Endothelial cell of umbilical vein (primary cell): ENCODE measurements at regions not wholly inside any gene's neighbourhood (a gene's known extent, or its start where the extent isn't known, plus 50 kb on each side); places are given as distances from the start of the nearest gene placed in this dataset.

Experiments
- BruUV-seq: library from RNA; stranded (reverse); fragments of 400-500 nt; replicated peaks from 2 replicates; lab custom pipeline; 2021; lab: Mats Ljungman, UMichigan
- CTCF ChIA-PET: fragments of 300-600, 350-600 bp; sonication (Branson Sonifier 250); formaldehyde crosslinking; loops from one replicate; lab custom pipeline; 2021; ENCODE audit warnings: antibody characterized with exemption, inconsistent platforms; lab: Charles Lee
- POLR2A ChIA-PET: fragments of 300-600, 350-600 bp; sonication (Branson Sonifier 250); formaldehyde crosslinking; loops from one replicate; lab custom pipeline; 2021; ENCODE audit warnings: antibody characterized with exemption, inconsistent platforms; lab: Charles Lee
- DNase-seq: peaks from one replicate; pipeline ENCODE4 v3.0.0-alpha.2; 2011; ENCODE audit warnings: low read depth, low spot score
- FAIRE-seq: peaks from 2 replicates; lab custom pipeline; 2011; peaks lifted over from hg19 to GRCh38; lab: Jason Lieb, UNC
- H2AFZ ChIP-seq: 2 replicates; pipeline ENCODE4 v1.6.0; 2012; ENCODE audit warnings: low read depth, low read length, control low read depth, inconsistent platforms
- H3K27ac ChIP-seq: 2 replicates; pipeline ENCODE4 v1.5.1; 2011; ENCODE audit warnings: low read depth, mild to moderate bottlenecking, control low read depth, low read length, moderate library complexity; ENCODE audit not compliant: insufficient read depth
- H3K27me3 ChIP-seq, 2 experiments: 2 replicates each; pipeline versions ENCODE4 v1.6.0 to v1.6.1; 2011; ENCODE audit warnings: low read length in 2 of 2, mixed read lengths in 1 of 2; ENCODE audit not compliant: control insufficient read depth in 2 of 2, insufficient read depth in 2 of 2
- H3K36me3 ChIP-seq, 2 experiments: 2 replicates in 1 of 2; 3 replicates in 1 of 2; pipeline ENCODE4 v1.5.1; 2011; ENCODE audit warnings: low read length in 2 of 2, mild to moderate bottlenecking in 1 of 2, moderate library complexity in 1 of 2; ENCODE audit not compliant: control insufficient read depth in 2 of 2, insufficient read depth in 2 of 2; ENCODE audit errors: extremely low read depth in 1 of 2
- H3K4me1 ChIP-seq: 3 replicates; pipeline ENCODE4 v1.5.1; 2011; ENCODE audit warnings: mild to moderate bottlenecking, low read length; ENCODE audit not compliant: control insufficient read depth, insufficient read depth; ENCODE audit errors: extremely low read depth
- H3K4me2 ChIP-seq: 2 replicates; pipeline ENCODE4 v1.6.1; 2011; ENCODE audit warnings: low read length, control low read depth, mixed read lengths; ENCODE audit not compliant: insufficient read depth
- H3K4me3 ChIP-seq, 3 experiments: fragments of 200-600 bp in 1 of 3; sonication (generic), shearing (Covaris generic) in 1 of 3; replicated peaks in 1 of 3; 2 replicates each; pipeline ENCODE4 v1.5.1; 2011 to 2016; ENCODE audit warnings: control low read depth in 3 of 3, low read length in 3 of 3, mild to moderate bottlenecking in 2 of 3, inconsistent platforms in 1 of 3, low read depth in 1 of 3, moderate library complexity in 1 of 3; ENCODE audit not compliant: insufficient read depth in 1 of 3
- H3K79me2 ChIP-seq: 2 replicates; pipeline ENCODE4 v1.6.0; 2012; ENCODE audit warnings: low read length, inconsistent platforms; ENCODE audit not compliant: control insufficient read depth, insufficient read depth
- H3K9ac ChIP-seq: replicated peaks from 2 replicates; pipeline ENCODE3; 2011; ENCODE audit warnings: low read length, control low read depth; ENCODE audit not compliant: insufficient read depth; ENCODE audit errors: extremely low read depth
- H3K9me1 ChIP-seq: replicated peaks from 3 replicates; pipeline ENCODE4 v1.6.0; 2011; ENCODE audit warnings: mild to moderate bottlenecking, low read length; ENCODE audit not compliant: control insufficient read depth, insufficient read depth; ENCODE audit errors: extremely low read depth
- H3K9me3 ChIP-seq: replicated peaks from 2 replicates; pipeline ENCODE4 v1.5.1; 2012; ENCODE audit warnings: low read length, inconsistent platforms; ENCODE audit not compliant: control insufficient read depth, insufficient read depth
- H4K20me1 ChIP-seq: replicated peaks from 2 replicates; pipeline ENCODE3; 2011; ENCODE audit warnings: mild to moderate bottlenecking, low read length; ENCODE audit not compliant: control insufficient read depth, insufficient read depth; ENCODE audit errors: extremely low read depth
- CTCF ChIP-seq, 2 donors: IDR thresholded peaks; 1 replicate in 1 of 2; 2 replicates in 1 of 2; pipeline ENCODE4 v1.5.1; 2011; ENCODE audit warnings: low read length in 2 of 2, mild to moderate bottlenecking in 2 of 2, moderate library complexity in 2 of 2, control low read depth in 1 of 2, inconsistent platforms in 1 of 2, low read depth in 1 of 2; ENCODE audit not compliant: insufficient read depth in 1 of 2; ENCODE audit errors: extremely low read depth in 1 of 2
- EZH2 ChIP-seq: IDR thresholded peaks from 2 replicates; pipeline ENCODE4 v1.6.1; 2012; ENCODE audit warnings: borderline replicate concordance, low read depth, mild to moderate bottlenecking, moderate library complexity, low read length, inconsistent platforms; ENCODE audit not compliant: severe bottlenecking
- FOS ChIP-seq: IDR thresholded peaks from 2 replicates; pipeline ENCODE4 v1.6.1; 2011; ENCODE audit warnings: mild to moderate bottlenecking, low read length, moderate library complexity, borderline replicate concordance; ENCODE audit not compliant: insufficient read depth
- GATA2 ChIP-seq: IDR thresholded peaks from 2 replicates; pipeline ENCODE4 v1.7.0; 2011; ENCODE audit warnings: low read depth, mild to moderate bottlenecking, moderate library complexity, mixed read lengths, low read length; ENCODE audit not compliant: insufficient read length, insufficient read depth
- JUN ChIP-seq: IDR thresholded peaks from 2 replicates; pipeline ENCODE4 v1.6.1; 2011; ENCODE audit warnings: borderline replicate concordance, low read depth; ENCODE audit not compliant: insufficient read length, insufficient read depth
- MAX ChIP-seq: IDR thresholded peaks from 2 replicates; pipeline ENCODE4 v1.6.1; 2011; ENCODE audit not compliant: insufficient read depth, insufficient read length
- MYC ChIP-seq: IDR thresholded peaks from one replicate; pipeline ENCODE4 v1.6.1; 2011; ENCODE audit warnings: mild to moderate bottlenecking, low read depth, low read length
- POLR2A ChIP-seq: IDR thresholded peaks from 2 replicates; pipeline ENCODE4 v1.6.1; 2012; ENCODE audit warnings: low read depth, mild to moderate bottlenecking, control low read depth, low read length
- POLR2AphosphoS5 ChIP-seq: IDR thresholded peaks from 2 replicates; pipeline ENCODE4 v1.6.1; 2012; ENCODE audit warnings: low read depth, mild to moderate bottlenecking, control low read depth, low read length, moderate library complexity; ENCODE audit not compliant: insufficient read depth
- dilution Hi-C: fragments of 300-500 bp; cut with MboI; formaldehyde crosslinking; loops from one replicate; pipeline ENCODE4 v1.15.0; 2019; ENCODE audit warnings: low sequenced_read_pairs; ENCODE audit not compliant: extremely low pct_ligation_motif_present
- intact Hi-C: fragments of 100-400 bp; cut with micrococcal nuclease; formaldehyde crosslinking; loops from one replicate; pipeline ENCODE4 v1.10.0; 2022

GRCh38 chr16:60655514-60656153 is 1380.6 kb downstream of the CDH8 start:
- intact Hi-C loops, result no loop called here
- Histone ChIP-seq H3K9me1 (no peaks in the 10 kb centered on the region), H3K4me2 (no peak overlapping the region), H4K20me1 (no peaks in the 10 kb centered on the region), H3K36me3 (no peaks in the 10 kb centered on the region), H3K9me3 (peaks cover 5% of the 10 kb centered on the region), H3K4me1 (no peaks in the 10 kb centered on the region), H2AFZ (no peak overlapping the region), H3K27ac (no peak overlapping the region), H3K9ac (no peak overlapping the region), H3K79me2 (no peaks in the 10 kb centered on the region), H3K4me3 (no peak overlapping the region), H3K27me3 (no peaks in the 10 kb centered on the region)
- DNase-seq (no peak), FAIRE-seq (no peak)
- TF ChIP-seq JUN (no peak), CTCF (IDR thresholded peaks at IDR 0.05; ENCODE audit: extremely low read depth in 1 of 2, insufficient read depth in 1 of 2, low read depth in 1 of 2, low read length in 2 of 2) (no peak), MYC (no peak), POLR2A (no peak), GATA2 (no peak), MAX (no peak), POLR2AphosphoS5 (no peak), EZH2 (no peak), FOS (no peak)
- no TSS peak for BruUV-seq
- dilution Hi-C loops, result no loop called here
- POLR2A ChIA-PET, result no interaction called here
- CTCF ChIA-PET, result no interaction called here
